Parathyroid adenoma (tissue), 2 donors: ENCODE measurements at regions not wholly inside any gene's neighbourhood (a gene's known extent, or its start where the extent isn't known, plus 50 kb on each side); places are given as distances from the start of the nearest gene placed in this dataset.

Source experiments
- H2AFZ ChIP-seq: fragments of 300-600 bp; sonication (generic); one replicate; pipeline ENCODE4 v1.7.0; 2017; ENCODE audit warnings: antibody characterized with exemption, mild to moderate bottlenecking
- H3K27ac ChIP-seq: fragments of 300-600 bp; sonication (generic); one replicate; pipeline ENCODE4 v1.7.0; 2017
- H3K27me3 ChIP-seq: fragments of 300-600 bp; sonication (generic); one replicate; pipeline ENCODE4 v1.7.0; 2017; ENCODE audit warnings: low read length; ENCODE audit not compliant: control insufficient read depth, insufficient read depth
- H3K36me3 ChIP-seq: fragments of 300-600 bp; sonication (generic); one replicate; pipeline ENCODE4 v1.7.0; 2017; ENCODE audit warnings: low read length; ENCODE audit not compliant: control insufficient read depth, insufficient read depth
- H3K4me1 ChIP-seq: fragments of 300-600 bp; sonication (generic); one replicate; pipeline ENCODE4 v1.7.0; 2017; ENCODE audit warnings: control low read depth
- H3K4me2 ChIP-seq: fragments of 300-600 bp; sonication (generic); one replicate; pipeline ENCODE4 v1.7.0; 2017; ENCODE audit warnings: low read length
- H3K4me3 ChIP-seq: fragments of 300-600 bp; sonication (generic); one replicate; pipeline ENCODE4 v1.7.0; 2017; ENCODE audit warnings: low read depth, low read length
- H3K79me2 ChIP-seq: fragments of 300-600 bp; sonication (generic); one replicate; pipeline ENCODE4 v1.7.0; 2017; ENCODE audit warnings: control low read depth
- H3K9ac ChIP-seq: fragments of 300-600 bp; sonication (generic); one replicate; pipeline ENCODE4 v1.7.0; 2017; ENCODE audit warnings: mild to moderate bottlenecking
- H3K9me3 ChIP-seq: fragments of 300-600 bp; sonication (generic); one replicate; pipeline ENCODE4 v1.7.0; 2017; ENCODE audit warnings: low read length; ENCODE audit not compliant: control insufficient read depth
- CTCF ChIP-seq: fragments of 300-600 bp; sonication (generic); IDR thresholded peaks from one replicate; pipeline ENCODE4 v1.7.0; 2017; ENCODE audit warnings: antibody characterized with exemption, mild to moderate bottlenecking
- donor health status: primary hyperparathyroidism.

- Histone ChIP-seq H3K9me3 (no peaks in the 10 kb centered on the region), H3K36me3 (no peaks in the 10 kb centered on the region), H2AFZ (no peak overlapping the region), H3K79me2 (no peaks in the 10 kb centered on the region), H3K27me3 (no peaks in the 10 kb centered on the region), H3K4me3 (no peak overlapping the region), H3K4me2 (no peak overlapping the region), H3K4me1 (no peaks in the 10 kb centered on the region), H3K9ac (no peak overlapping the region), H3K27ac (no peak overlapping the region)
- no peak for TF ChIP-seq CTCF
Measured at GRCh38 chr12:115385141-115385540, 701.2 kb upstream of the TBX3 start.

- Histone ChIP-seq H3K27me3 (no peaks in the 10 kb centered on the region), H3K9me3 (no peaks in the 10 kb centered on the region), H3K27ac (no peak overlapping the region), H3K4me1 (no peaks in the 10 kb centered on the region), H3K36me3 (no peaks in the 10 kb centered on the region), H3K79me2 (no peaks in the 10 kb centered on the region), H3K4me2 (no peak overlapping the region), H2AFZ (no peak overlapping the region), H3K4me3 (no peak overlapping the region), H3K9ac (no peak overlapping the region)
- TF ChIP-seq CTCF: no peak
Measured at GRCh38 chr12:115384391-115384790, 700.4 kb upstream of the TBX3 start.

GRCh38 chr12:115383668-115384067 is 699.7 kb upstream of the TBX3 start:
- TF ChIP-seq CTCF: no peak
- H3K4me2 ChIP-seq: peak overlapping the region; percentile 29
- no peak overlapping the region for H3K27ac ChIP-seq
- no peaks in the 10 kb centered on the region for H3K36me3 ChIP-seq
- no peaks in the 10 kb centered on the region for H3K79me2 ChIP-seq
- no peak overlapping the region for H3K9ac ChIP-seq
- no peaks in the 10 kb centered on the region for H3K9me3 ChIP-seq
- no peak overlapping the region for H3K4me3 ChIP-seq
- no peaks in the 10 kb centered on the region for H3K4me1 ChIP-seq
- H3K27me3 ChIP-seq: no peaks in the 10 kb centered on the region
- H2AFZ ChIP-seq: no peak overlapping the region

- Histone ChIP-seq H3K9ac (no peak overlapping the region), H3K9me3 (no peaks in the 10 kb centered on the region), H3K36me3 (no peaks in the 10 kb centered on the region), H2AFZ (no peak overlapping the region), H3K79me2 (no peaks in the 10 kb centered on the region), H3K4me1 (no peaks in the 10 kb centered on the region), H3K4me3 (no peak overlapping the region), H3K27ac (no peak overlapping the region), H3K27me3 (no peaks in the 10 kb centered on the region), H3K4me2 (no peak overlapping the region)
- no peak for TF ChIP-seq CTCF
Measured at GRCh38 chr12:115382681-115383080, 698.7 kb upstream of the TBX3 start.

GRCh38 chr12:115380546-115381120 is 696.7 kb upstream of the TBX3 start:
- H3K79me2 ChIP-seq: no peaks in the 10 kb centered on the region
- no peak overlapping the region for H3K27ac ChIP-seq
- H3K4me3 ChIP-seq: no peak overlapping the region
- no peak for TF ChIP-seq CTCF
- H3K4me1 ChIP-seq: no peaks in the 10 kb centered on the region
- H3K4me2 ChIP-seq: no peak overlapping the region
- no peak overlapping the region for H2AFZ ChIP-seq
- no peaks in the 10 kb centered on the region for H3K27me3 ChIP-seq
- no peak overlapping the region for H3K9ac ChIP-seq
- H3K9me3 ChIP-seq: no peaks in the 10 kb centered on the region
- no peaks in the 10 kb centered on the region for H3K36me3 ChIP-seq
